ENCODE measurements at regions not wholly inside any gene's neighbourhood (a gene's known extent, or its start where the extent isn't known, plus 50 kb on each side); places are given as distances from the start of the nearest gene placed in this dataset.
"Not testable (repeated sequence)": the region's sequence is repeated elsewhere in the genome, so short reads cannot be mapped to it uniquely, and the experiment has no call there.

GRCh38 chr14:22262881-22263280 lies 326.1 kb downstream of the DAD1 start:
- no peak for DNase-seq (ENCODE audit: low read depth in 2 of 2)

- no peak for DNase-seq (ENCODE audit: low read depth in 2 of 2)
These were observed 333.7 kb downstream of the DAD1 start for GRCh38 chr14:22255017-22255950.

- DNase-seq (ENCODE audit: low read depth in 2 of 2) = no peak
These were observed 336.3 kb downstream of the DAD1 start for GRCh38 chr14:22252686-22253085.

DNA sequence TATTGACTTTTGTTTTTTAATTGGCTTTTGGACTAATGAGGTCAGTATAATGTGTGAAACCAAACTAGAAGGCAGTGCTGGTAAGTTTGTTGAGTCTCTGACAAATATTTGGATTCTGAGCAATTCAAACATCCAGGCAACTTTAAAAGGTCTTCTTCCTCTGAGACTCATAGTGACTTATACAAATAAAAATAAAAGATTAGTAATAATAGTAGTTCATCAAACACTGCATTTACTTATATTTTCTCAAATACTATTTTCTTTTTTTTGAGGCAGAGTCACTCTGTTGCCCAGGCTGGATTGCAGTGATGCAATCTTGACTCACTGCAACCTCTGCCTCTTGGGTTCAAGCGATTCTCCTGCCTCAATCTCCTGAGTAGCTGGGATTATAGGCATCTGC lies 337.9 kb downstream of the DAD1 start:
- DNase-seq (ENCODE audit: low read depth in 2 of 2) = no peak

DNA sequence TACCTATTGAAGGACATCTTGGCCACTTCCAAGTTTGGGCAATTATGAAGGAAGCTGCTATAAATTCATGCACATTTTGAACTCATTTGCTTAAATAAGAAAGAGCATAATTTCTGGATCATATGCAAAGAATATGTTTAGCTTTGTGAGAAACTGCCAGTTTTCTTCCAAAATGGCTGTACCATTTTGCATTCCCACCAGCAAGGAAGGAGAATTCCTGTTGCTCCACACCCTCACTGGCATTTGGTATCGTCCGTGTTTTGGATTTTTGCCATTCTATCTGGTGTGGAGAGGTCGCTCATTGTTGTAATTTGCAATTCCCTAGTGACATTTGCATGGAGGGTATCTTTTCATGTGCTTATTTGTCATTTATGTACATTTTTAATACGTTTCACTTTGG lies 339.3 kb downstream of the DAD1 start:
- DNase-seq (ENCODE audit: low read depth in 2 of 2) = no peak

- no peak for DNase-seq (ENCODE audit: low read depth in 2 of 2)
These were observed 344.9 kb downstream of the DAD1 start for GRCh38 chr14:22243971-22244581.

GRCh38 chr14:22238320-22238719 lies 350.7 kb downstream of the DAD1 start:
- DNase-seq (ENCODE audit: low read depth in 2 of 2) = not testable (repeated sequence)

GRCh38 chr14:22233377-22233776 lies 355.6 kb downstream of the DAD1 start:
- DNase-seq (ENCODE audit: low read depth in 2 of 2) = no peak

DNA sequence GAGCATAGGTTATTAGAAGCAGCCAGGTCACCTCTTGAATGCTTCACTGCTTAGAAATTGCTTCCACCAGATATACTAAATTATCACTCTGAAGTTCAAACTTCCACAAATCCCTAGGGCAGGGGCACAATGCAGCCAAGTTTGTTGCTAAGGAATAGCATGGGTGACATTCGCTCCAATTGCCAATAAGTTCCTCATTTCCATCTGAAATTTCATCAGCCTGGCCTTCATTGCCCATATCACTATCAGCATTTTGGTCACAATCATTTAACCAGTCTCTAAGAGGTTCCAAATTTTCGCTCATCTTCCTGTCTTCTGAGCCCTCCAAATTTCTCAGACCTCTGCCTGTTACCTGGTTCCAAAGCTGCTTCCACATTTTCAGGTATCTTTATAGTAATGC lies 356.1 kb downstream of the DAD1 start:
- no peak for DNase-seq (ENCODE audit: low read depth in 2 of 2)

- no peak for DNase-seq (ENCODE audit: low read depth in 2 of 2)
These were observed 356.5 kb downstream of the DAD1 start for GRCh38 chr14:22232486-22232885.

DNA sequence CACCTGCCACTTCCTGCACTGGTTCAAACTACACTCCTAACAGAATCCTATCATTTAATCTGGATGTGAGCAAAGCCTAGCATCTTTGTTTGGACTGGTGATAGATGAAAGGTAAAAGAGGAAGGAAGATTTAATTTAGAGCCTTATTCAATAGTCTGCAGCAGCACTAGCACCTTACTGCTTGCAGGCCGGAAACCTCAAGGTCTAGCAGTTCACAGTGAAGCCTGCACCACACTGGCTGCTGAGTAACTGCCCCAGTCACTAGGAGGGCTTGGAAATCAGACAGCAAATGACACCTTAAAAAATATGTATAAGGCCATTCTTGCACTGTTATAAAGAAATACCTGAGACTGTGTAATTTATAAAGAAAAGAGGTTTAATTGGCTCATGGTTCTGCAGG lies 358.0 kb downstream of the DAD1 start:
- DNase-seq (ENCODE audit: low read depth in 2 of 2) = no peak

DNA sequence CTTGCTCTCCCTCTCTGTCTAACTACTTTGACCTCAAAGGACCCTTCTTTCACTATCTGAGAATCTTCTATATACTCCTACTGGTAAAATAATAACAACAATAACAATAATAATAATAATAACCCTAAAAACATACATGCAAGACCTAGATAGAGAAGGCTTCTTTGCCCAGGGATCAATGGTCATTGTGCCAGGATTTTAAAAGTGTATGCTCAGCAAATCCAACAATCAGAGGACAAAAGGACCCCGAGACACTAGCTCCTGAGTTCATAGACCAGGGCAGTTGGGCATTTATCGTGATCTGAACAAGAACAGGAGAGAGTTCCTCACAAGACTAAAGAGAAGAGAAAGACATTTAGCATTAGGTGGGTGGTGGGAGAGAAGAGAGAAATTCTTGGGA lies 358.5 kb downstream of the DAD1 start:
- DNase-seq (ENCODE audit: low read depth in 2 of 2) = no peak

DNA sequence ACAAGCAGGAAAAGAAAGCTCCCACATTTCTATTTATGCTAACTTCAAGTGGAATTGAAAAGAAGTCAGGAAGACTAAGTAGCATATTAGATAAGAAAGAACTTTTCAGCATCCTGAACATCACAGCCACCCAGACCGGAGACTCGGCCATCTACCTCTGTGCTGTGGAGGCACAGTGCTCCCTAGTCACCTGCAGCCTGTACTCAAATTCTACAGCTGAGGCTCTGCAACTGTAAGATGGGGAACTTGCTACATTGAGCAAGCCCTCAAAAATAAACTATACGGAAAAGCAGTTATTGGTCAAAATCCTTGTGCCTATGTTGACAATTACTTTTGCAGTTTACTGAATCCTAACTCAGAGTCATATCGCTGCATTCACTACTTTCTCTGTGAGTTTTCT lies 361.9 kb downstream of the DAD1 start:
- no peak for DNase-seq (ENCODE audit: low read depth in 2 of 2)

DNA sequence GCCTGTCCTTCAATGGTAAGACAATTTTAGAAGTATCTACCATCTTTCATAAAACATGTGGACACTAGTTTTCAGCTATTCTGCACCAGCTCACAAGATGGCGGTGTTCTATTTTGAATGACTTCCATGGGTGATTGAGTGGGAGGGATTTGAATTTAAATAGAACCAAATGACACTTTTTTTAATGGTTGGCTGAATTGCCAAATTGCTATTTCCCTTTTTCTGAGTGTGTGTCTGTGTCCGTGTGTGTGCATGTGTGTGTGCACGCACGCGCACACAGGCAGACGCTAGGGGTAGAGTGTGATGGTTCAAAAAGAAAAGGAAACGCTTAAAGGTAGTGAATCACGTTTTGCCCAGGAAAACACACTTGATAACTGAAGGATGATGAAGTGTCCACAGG lies 362.6 kb downstream of the DAD1 start:
- DNase-seq (ENCODE audit: low read depth in 2 of 2) = no peak

DNA sequence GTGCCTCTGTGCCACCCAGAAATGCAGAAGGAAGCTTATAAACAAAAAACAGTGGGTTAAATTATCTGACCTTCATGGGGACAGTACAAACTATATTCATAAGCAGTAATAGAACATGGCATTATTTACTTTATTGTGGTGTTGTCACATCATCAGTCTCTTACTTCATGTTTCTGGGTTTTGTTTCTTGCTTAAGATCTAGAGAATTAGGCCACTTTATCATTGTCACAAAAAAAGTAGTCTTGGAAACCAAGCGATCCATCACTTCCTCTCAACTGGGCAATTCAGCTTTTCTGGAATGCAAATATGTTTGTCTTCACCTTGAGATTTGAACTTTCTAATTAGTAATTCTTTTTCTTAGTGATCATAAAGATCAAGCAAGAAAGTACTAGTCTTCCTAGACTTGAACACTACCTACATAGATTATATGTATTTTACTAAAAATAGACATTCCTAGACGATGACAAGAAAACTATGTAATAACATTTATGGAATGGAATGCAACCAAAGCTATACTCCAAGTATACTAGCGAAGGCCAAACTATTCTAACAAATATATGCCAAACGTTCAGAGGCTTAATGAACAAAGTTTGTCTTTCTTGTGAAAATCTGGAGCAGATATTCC lies 363.4 kb downstream of the DAD1 start:
- DNase-seq (ENCODE audit: low read depth in 2 of 2) = no peak

DNA sequence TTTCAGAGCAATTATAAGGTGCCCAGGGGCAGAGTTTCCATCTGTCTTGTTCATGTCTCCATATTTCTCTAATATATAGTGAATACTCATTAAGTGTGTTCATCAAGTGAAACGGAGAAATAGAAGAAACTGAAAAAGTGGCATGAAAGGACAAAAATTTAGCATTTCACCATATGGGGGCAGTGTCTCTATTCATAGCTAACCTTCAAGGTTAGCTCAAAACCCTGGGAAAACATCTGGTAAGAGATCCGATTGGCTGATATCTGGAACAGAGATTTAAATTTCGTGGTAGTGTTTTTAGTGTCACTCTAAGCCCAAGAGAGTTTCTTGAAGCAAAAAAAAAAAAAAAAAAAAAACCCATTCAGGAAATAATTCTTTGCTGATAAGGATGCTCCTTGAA lies 367.5 kb downstream of the DAD1 start:
- DNase-seq (ENCODE audit: low read depth in 2 of 2) = no peak

DNA sequence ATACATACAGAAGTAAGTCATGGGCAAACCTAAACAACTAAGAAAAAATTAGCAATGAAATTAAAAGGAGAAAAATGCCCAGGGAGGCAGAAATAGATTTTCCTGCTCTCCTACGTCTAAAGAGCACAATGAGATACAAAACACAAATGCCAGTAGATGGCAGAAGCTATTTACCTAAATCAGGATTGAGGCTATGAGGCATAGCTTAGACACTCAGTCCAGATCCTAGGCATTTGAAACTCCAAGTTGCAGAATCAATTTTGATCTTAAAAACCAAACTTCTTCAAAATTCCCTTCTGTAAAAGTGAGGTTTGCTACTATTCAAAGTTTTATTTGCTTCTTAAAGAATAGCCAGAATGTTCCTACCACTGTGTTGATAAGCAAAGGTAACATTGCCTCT lies 368.6 kb downstream of the DAD1 start:
- DNase-seq (ENCODE audit: low read depth in 2 of 2) = no peak

- no peak for DNase-seq (ENCODE audit: low read depth in 2 of 2)
These were observed 370.3 kb downstream of the DAD1 start for GRCh38 chr14:22218728-22219127.

DNA sequence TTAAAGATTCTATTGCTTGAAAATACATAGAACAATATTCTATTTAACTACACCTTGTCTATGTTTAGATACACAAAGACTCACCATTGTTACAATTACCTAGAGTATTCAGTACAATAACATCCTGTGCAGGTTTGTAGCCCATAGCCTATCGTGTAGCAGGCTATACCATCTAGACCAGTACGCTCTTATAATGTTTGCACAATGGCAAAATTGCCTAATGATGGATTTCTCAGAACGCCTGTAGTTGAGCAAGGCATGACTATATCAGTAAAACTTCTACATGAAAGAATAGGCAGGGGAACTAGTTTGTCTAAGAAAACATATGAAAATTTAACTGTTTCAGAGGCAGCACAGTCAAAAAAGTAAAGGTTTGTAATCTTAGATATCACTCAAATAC lies 375.9 kb downstream of the DAD1 start:
- no peak for DNase-seq (ENCODE audit: low read depth in 2 of 2)

DNA sequence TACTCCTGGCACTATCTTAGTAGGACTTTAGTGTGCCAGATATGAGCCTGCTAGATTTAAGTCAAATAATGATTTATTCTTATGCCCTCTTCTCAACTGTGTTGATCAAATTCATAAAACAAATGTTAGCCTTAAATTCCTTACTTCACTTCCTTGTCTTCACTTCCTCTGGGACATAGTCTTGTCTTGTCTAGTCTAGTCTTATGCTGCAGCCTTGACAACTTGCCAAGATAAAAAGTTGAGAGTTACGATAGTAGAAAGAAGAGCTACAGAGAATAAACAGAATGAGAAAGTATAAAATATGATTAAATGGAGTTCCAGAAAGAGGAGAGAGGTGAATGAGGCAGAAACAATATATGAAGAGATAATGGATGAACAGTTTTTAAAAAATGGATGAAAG lies 378.1 kb downstream of the DAD1 start:
- no peak for DNase-seq (ENCODE audit: low read depth in 2 of 2)

- DNase-seq (ENCODE audit: low read depth in 2 of 2) = no peak
These were observed 379.0 kb downstream of the DAD1 start for GRCh38 chr14:22210026-22210425.

- no peak for DNase-seq (ENCODE audit: low read depth in 2 of 2)
These were observed 386.0 kb downstream of the DAD1 start for GRCh38 chr14:22203036-22203435.

GRCh38 chr14:22202313-22202712 lies 386.7 kb downstream of the DAD1 start:
- no peak for DNase-seq (ENCODE audit: low read depth in 2 of 2)

Data from stimulated activated CD8-positive, alpha-beta memory T cell treated with anti-CD3 and anti-CD28 coated beads, Interleukin-15, amount 100 ng/mL, for 4 hours (primary cell).